ENCODE measurements at regions not wholly inside any gene's neighbourhood (a gene's known extent, or its start where the extent isn't known, plus 50 kb on each side); places are given as distances from the start of the nearest gene placed in this dataset.

DNA sequence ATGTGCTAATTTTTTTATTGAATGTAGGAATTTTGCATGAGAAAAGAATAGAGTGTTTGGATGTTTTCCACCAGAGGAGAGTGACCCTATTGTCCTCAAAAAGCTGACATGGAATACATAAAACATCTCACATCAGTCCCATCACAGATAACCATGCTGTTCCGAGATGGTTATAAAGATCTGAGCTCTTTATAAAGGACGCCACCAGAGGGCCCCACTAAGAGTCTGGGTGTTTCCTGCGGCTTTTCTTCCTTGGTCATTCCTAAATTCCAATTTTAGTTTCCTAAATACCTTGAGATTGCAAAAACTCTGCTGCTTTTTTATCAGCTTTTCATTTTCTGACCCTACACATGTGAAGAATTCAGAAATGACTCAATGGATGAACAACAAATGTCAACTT, 504.5 kb upstream of the FRG1 start:
- no peak for TF ChIP-seq POLR2A (IDR thresholded peaks at IDR 0.05)
- TF ChIP-seq, protein P1, sequence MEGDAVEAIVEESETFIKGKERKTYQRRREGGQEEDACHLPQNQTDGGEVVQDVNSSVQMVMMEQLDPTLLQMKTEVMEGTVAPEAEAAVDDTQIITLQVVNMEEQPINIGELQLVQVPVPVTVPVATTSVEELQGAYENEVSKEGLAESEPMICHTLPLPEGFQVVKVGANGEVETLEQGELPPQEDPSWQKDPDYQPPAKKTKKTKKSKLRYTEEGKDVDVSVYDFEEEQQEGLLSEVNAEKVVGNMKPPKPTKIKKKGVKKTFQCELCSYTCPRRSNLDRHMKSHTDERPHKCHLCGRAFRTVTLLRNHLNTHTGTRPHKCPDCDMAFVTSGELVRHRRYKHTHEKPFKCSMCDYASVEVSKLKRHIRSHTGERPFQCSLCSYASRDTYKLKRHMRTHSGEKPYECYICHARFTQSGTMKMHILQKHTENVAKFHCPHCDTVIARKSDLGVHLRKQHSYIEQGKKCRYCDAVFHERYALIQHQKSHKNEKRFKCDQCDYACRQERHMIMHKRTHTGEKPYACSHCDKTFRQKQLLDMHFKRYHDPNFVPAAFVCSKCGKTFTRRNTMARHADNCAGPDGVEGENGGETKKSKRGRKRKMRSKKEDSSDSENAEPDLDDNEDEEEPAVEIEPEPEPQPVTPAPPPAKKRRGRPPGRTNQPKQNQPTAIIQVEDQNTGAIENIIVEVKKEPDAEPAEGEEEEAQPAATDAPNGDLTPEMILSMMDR (IDR thresholded peaks at IDR 0.05): no peak
- no peak for TF ChIP-seq EP300 (IDR thresholded peaks at IDR 0.05)
- Histone ChIP-seq H3K4me1 (no peaks in the 10 kb centered on the region), H3K27me3 (no peaks in the 10 kb centered on the region), H3K4me3 (no peak overlapping the region), H3K36me3 (no peaks in the 10 kb centered on the region), H3K27ac (no peak overlapping the region), H3K9me3 (peaks cover 0 to 16% (median 0%) of the 10 kb centered on the region in 4 donors)
- no peak for DNase-seq (ENCODE audit: low spot score in 2 of 2)
- 65 to 83% methylated on average over 3 of the region's 3 CpGs for WGBS, 2 donors

DNA sequence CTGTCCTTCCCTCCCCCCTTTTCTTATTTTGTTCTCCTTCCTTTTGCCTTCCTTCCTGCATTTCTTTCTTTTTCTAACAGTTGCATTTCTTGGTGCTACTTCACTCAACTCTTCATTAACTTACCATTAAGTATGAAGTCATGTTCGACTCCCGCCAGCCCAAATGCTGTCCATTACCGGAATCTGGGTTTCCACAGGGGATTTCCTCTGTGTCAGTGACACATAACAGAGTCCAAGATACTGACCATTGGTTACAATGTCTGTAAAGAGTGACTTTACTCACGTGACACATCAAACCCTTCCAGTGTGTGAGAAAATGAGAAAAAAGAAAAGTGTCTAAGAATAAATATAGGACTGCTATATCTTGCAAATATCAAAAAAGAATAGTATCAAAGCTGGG, 500.0 kb upstream of the FRG1 start:
- DNase-seq (ENCODE audit: low spot score in 2 of 2): no peak
- Histone ChIP-seq H3K27ac (no peak overlapping the region), H3K36me3 (no peaks in the 10 kb centered on the region), H3K27me3 (no peaks in the 10 kb centered on the region), H3K4me1 (no peaks in the 10 kb centered on the region), H3K4me3 (no peak overlapping the region), H3K9me3 (peaks cover 0 to 8% (median 0%) of the 10 kb centered on the region in 4 donors)
- TF ChIP-seq POLR2A (IDR thresholded peaks at IDR 0.05) (no peak), EP300 (IDR thresholded peaks at IDR 0.05) (no peak)
- TF ChIP-seq, protein P1 (IDR thresholded peaks at IDR 0.05): no peak
- 65 to 83% methylated on average over 4 of the region's 4 CpGs for WGBS, 2 donors

DNA sequence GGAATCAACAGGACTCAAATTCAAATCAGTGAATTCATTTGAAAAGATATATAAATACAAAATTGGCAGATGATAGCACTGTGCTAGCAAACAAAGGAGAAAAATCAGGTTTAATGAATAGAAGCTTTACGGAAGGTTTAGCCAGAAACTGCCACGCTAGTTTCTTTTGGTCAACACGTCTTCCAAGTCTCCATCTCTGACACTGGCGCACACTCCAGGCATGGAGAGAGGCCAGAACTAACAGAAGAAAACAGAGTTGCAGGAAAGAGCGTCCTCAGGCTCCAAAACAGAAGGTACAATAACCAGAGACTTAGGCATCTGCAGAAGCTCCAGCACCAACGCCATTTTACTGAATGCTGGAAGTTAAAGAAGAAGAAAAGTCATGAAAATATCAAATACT, 497.3 kb upstream of the FRG1 start:
- TF ChIP-seq, protein P1 (IDR thresholded peaks at IDR 0.05): no peak
- TF ChIP-seq EP300 (IDR thresholded peaks at IDR 0.05): no peak
- TF ChIP-seq POLR2A (IDR thresholded peaks at IDR 0.05): no peak
- no peaks in the 10 kb centered on the region for H3K4me1 ChIP-seq
- WGBS, 2 donors: 51 to 75% methylated on average over 6 of the region's 6 CpGs
- no peaks in the 10 kb centered on the region for H3K9me3 ChIP-seq
- no peak for DNase-seq (ENCODE audit: low spot score in 2 of 2)
- H3K27ac ChIP-seq: no peak overlapping the region
- H3K4me3 ChIP-seq: no peak overlapping the region
- no peaks in the 10 kb centered on the region for H3K27me3 ChIP-seq
- H3K36me3 ChIP-seq: no peaks in the 10 kb centered on the region

DNA sequence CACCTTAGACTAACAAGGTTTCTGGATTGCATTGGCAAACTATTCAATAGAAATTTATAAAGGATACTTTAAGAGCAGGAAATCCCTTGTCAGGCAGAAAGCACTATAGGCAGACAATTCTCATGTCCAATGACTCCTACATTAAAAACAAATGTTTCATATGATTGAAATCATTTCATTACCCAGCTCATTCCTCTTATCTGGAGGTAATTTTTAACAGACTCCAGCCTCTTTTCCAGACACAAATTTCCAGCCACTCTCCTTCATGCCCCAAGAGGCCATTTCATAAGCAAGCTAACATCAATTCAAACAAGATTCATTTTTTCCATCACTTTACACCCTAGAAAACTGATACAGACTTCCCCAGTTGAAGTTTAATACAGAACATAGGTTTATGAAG, 495.1 kb upstream of the FRG1 start:
- H3K27ac ChIP-seq: no peak overlapping the region
- no peaks in the 10 kb centered on the region for H3K36me3 ChIP-seq
- no peaks in the 10 kb centered on the region for H3K4me1 ChIP-seq
- H3K4me3 ChIP-seq: no peak overlapping the region
- TF ChIP-seq EP300 (IDR thresholded peaks at IDR 0.05): no peak
- TF ChIP-seq, protein P1 (IDR thresholded peaks at IDR 0.05): no peak
- no peak for TF ChIP-seq POLR2A (IDR thresholded peaks at IDR 0.05)
- no peak for DNase-seq (ENCODE audit: low spot score in 2 of 2)
- peaks cover 0 to 5% (median 0%) of the 10 kb centered on the region in 4 donors for H3K9me3 ChIP-seq
- no peaks in the 10 kb centered on the region for H3K27me3 ChIP-seq

DNA sequence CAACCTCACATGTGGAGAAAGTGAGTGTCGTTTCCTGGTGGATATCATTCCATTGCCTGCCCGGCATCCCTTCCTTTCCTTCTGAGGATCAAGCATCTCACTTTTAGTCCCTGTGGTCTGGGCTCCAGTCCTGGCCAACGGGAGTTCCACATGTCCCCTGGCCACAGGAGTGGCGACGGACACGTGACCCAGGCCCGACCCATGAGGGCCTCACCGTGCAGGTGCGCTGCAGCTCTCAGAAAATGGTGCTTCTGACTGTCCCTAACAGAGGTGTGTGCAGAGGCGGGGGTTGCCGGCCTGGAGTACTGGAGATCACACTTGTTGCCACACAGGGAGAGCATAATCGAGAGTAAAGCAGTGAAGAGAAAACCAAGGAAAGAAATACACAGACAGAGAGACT, 476.9 kb upstream of the FRG1 start:
- WGBS, 2 donors: 81 to 83% methylated on average over 12 of the region's 12 CpGs
- Histone ChIP-seq H3K27me3 (no peaks in the 10 kb centered on the region), H3K9me3 (peaks cover 0 to 8% (median 0%) of the 10 kb centered on the region in 4 donors), H3K4me1 (no peaks in the 10 kb centered on the region), H3K4me3 (no peak overlapping the region), H3K36me3 (no peaks in the 10 kb centered on the region), H3K27ac (no peak overlapping the region)
- TF ChIP-seq POLR2A (IDR thresholded peaks at IDR 0.05) (no peak), EP300 (IDR thresholded peaks at IDR 0.05) (no peak)
- TF ChIP-seq, protein P1 (IDR thresholded peaks at IDR 0.05): no peak
- DNase-seq (ENCODE audit: low spot score in 2 of 2): no peak
